ENCODE measurements at regions not wholly inside any gene's neighbourhood (a gene's known extent, or its start where the extent isn't known, plus 50 kb on each side); places are given as distances from the start of the nearest gene placed in this dataset.

GRCh38 chr3:10697918-10698317 is 118.1 kb upstream of the SLC6A11 start:
- no peak for TF ChIP-seq CTCF (conservative IDR thresholded peaks at IDR 0.05; ENCODE audit: low read depth, low read length)
- no peak for TF ChIP-seq EZH2 (IDR thresholded peaks at IDR 0.05; ENCODE audit: borderline replicate concordance, low read depth, low read length, poor library complexity, severe bottlenecking)

All from A673 (cell line).